Lower lobe of right lung (tissue), 2 donors: ENCODE measurements at regions not wholly inside any gene's neighbourhood (a gene's known extent, or its start where the extent isn't known, plus 50 kb on each side); places are given as distances from the start of the nearest gene placed in this dataset.

ENCODE experiments used
- ATAC-seq, 2 donors: fragments of 200-7000 bp; cut with Tn5 transposase; one replicate each; pipeline ENCODE4 v1.9.1; 2020 to 2022; ENCODE audit warnings: mild to moderate bottlenecking in 2 of 2, moderate library complexity in 2 of 2
- DNase-seq: peaks from one replicate; pipeline ENCODE4 v3.0.0-alpha.2; 2020
- H3K27ac ChIP-seq: fragments of 200-600 bp; one replicate; pipeline ENCODE4 v1.8.0; 2022
- H3K27me3 ChIP-seq: fragments of 200-600 bp; one replicate; pipeline ENCODE4 v1.8.0; 2022; ENCODE audit warnings: low read depth
- H3K36me3 ChIP-seq: fragments of 200-600 bp; one replicate; pipeline ENCODE4 v1.8.0; 2022; ENCODE audit warnings: mild to moderate bottlenecking
- H3K4me1 ChIP-seq: fragments of 200-600 bp; one replicate; pipeline ENCODE4 v1.8.0; 2022
- H3K4me3 ChIP-seq: fragments of 200-600 bp; one replicate; pipeline ENCODE4 v1.8.0; 2022; ENCODE audit warnings: mild to moderate bottlenecking
- H3K9me3 ChIP-seq: fragments of 200-600 bp; one replicate; pipeline ENCODE4 v1.8.0; 2022
- CTCF ChIP-seq: fragments of 200-600 bp; IDR thresholded peaks from one replicate; pipeline ENCODE4 v1.8.0; 2022; ENCODE audit warnings: antibody characterized with exemption, mild to moderate bottlenecking
- intact Hi-C: fragments of 100-400 bp; cut with DNase I; formaldehyde crosslinking; loops from one replicate; pipeline ENCODE4 v1.11.0; 2022
- donor health status: DM: no; HTN: yes; CAD: no; lungs with severe emphysema.

- Histone ChIP-seq H3K4me3 (no peak overlapping the region), H3K4me1 (no peaks in the 10 kb centered on the region), H3K27ac (no peak overlapping the region), H3K36me3 (no peaks in the 10 kb centered on the region), H3K9me3 (no peaks in the 10 kb centered on the region), H3K27me3 (peaks cover 14% of the 10 kb centered on the region)
- ATAC-seq (no peak), DNase-seq (no peak)
- TF ChIP-seq CTCF: no peak
- intact Hi-C loops: no loop called here
Measured at GRCh38 chr17:36856903-36857381, 80.3 kb upstream of the LHX1 start.

GRCh38 chr17:36857698-36858097 lies 79.6 kb upstream of the LHX1 start:
- no peaks in the 10 kb centered on the region for H3K9me3 ChIP-seq
- no peak overlapping the region for H3K4me3 ChIP-seq
- TF ChIP-seq CTCF: no peak
- no peak overlapping the region for H3K27ac ChIP-seq
- intact Hi-C loops: no loop called here
- ATAC-seq (no peak), DNase-seq (no peak)
- no peaks in the 10 kb centered on the region for H3K36me3 ChIP-seq
- H3K27me3 ChIP-seq: peaks cover 18% of the 10 kb centered on the region
- no peaks in the 10 kb centered on the region for H3K4me1 ChIP-seq

- Histone ChIP-seq H3K27me3 (peaks cover 18% of the 10 kb centered on the region), H3K27ac (no peak overlapping the region), H3K36me3 (no peaks in the 10 kb centered on the region), H3K4me1 (no peaks in the 10 kb centered on the region), H3K4me3 (no peak overlapping the region), H3K9me3 (no peaks in the 10 kb centered on the region)
- ATAC-seq (no peak), DNase-seq (no peak)
- intact Hi-C loops: no loop called here
- TF ChIP-seq CTCF: no peak
Measured at GRCh38 chr17:36858119-36859002, 78.9 kb upstream of the LHX1 start.

GRCh38 chr17:36859003-36859300 lies 78.3 kb upstream of the LHX1 start:
- Histone ChIP-seq H3K27me3 (peaks cover 18% of the 10 kb centered on the region), H3K36me3 (no peaks in the 10 kb centered on the region), H3K9me3 (no peaks in the 10 kb centered on the region), H3K4me1 (no peaks in the 10 kb centered on the region), H3K27ac (no peak overlapping the region), H3K4me3 (no peak overlapping the region)
- ATAC-seq (no peak), DNase-seq (no peak)
- no peak for TF ChIP-seq CTCF
- intact Hi-C loops: no loop called here

GRCh38 chr17:36859706-36860105 lies 77.6 kb upstream of the LHX1 start:
- TF ChIP-seq CTCF: no peak
- intact Hi-C loops: no loop called here
- Histone ChIP-seq H3K9me3 (no peaks in the 10 kb centered on the region), H3K27me3 (peaks cover 18% of the 10 kb centered on the region), H3K4me1 (no peaks in the 10 kb centered on the region), H3K4me3 (no peak overlapping the region), H3K36me3 (no peaks in the 10 kb centered on the region), H3K27ac (no peak overlapping the region)
- no peak for ATAC-seq
- DNase-seq: no peak
